Fibroblast of gingiva (primary cell): ENCODE measurements at regions not wholly inside any gene's neighbourhood (a gene's known extent, or its start where the extent isn't known, plus 50 kb on each side); places are given as distances from the start of the nearest gene placed in this dataset.
"Not testable (repeated sequence)": the region's sequence is repeated elsewhere in the genome, so short reads cannot be mapped to it uniquely, and the experiment has no call there.

Experiments
- DNase-seq: peaks from one replicate; pipeline ENCODE4 v3.0.0-alpha.2; 2011; ENCODE audit warnings: low read depth

- DNase-seq, result no peak
Observed at GRCh38 chr4:31016322-31017061, 296.3 kb downstream of the PCDH7 start.

GRCh38 chr4:31020363-31020762, 300.2 kb downstream of the PCDH7 start:
- DNase-seq, result no peak

- no peak for DNase-seq
Observed at GRCh38 chr4:31021008-31021407, 300.8 kb downstream of the PCDH7 start.

DNA sequence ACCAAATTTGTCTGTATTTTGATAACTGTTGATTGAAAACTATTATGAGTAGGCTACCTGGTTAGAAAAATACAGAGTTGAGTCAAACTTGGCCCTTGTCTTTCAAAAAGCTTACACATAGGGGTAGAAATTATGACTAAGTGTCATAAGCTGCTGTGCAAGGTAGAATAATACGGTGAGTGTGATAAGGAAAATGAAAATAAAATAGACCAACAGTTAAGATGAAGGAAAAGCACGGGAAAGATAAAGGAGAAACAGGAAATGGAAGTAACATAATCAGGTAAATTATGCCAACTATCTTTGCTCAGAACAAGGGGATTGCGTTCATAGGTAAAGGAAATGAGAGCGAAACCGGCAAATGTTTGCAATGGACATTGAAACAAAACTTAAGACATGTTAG, 302.5 kb downstream of the PCDH7 start:
- DNase-seq, result no peak

GRCh38 chr4:31023109-31023508, 302.9 kb downstream of the PCDH7 start:
- DNase-seq, result no peak

DNA sequence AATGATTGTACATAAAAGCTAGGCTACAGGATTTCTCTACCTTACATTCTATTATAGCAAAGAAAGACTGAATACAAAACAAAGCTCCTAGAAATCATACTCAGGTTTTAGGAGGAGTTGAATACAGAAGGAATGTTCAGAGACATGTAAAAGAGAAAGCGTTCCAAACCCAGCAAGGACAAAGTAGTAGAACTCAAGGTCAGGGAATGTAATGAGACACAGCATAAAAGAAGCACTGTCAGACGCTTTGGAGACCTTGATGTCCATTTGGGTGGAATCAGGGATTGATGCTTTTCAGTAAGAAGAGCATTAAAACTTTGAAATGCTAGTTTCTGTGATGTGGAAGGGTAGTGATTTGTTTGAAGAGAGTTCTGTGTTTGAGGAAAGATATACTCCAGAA, 303.6 kb downstream of the PCDH7 start:
- DNase-seq, result no peak

DNA sequence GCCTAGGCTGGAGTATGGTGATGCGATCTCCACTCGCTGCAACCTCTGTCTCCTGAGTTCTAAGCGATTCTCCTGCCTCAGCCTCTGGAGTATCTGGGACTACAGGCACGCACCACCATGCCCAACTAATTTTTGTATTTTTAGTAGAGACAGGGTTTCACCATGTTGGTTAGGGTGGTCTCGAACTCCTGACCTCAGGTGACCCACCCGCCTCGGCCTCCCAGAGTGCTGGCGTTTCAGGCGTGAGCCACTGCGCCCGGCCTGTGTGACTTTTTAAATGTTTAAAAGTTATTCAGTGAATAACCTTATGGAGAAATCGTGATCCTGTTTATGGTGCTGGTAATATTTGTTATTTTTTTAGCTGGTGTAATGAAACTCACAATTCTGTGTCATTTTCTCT, 304.6 kb downstream of the PCDH7 start:
- DNase-seq, result not testable (repeated sequence)

GRCh38 chr4:31026256-31026655, 306.1 kb downstream of the PCDH7 start:
- DNase-seq, result no peak

DNA sequence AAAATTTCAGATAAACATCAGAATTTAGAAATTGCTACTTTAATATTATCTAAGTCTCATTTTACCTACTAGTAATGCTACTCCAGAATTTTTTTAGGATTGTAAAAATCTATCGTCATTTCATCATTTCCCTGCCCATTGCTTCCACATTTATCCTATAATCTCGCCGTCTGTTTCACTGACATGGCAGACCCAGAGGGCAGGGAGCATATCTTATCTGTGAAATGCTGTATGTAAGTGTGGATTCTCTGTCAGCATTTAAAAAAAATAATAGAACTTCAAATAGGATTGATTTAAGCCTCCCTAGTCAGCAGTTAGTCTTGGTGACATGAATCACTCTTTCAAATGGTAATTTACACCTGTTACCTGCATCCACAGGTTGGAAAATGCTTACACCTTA, 314.4 kb downstream of the PCDH7 start:
- no peak for DNase-seq

DNA sequence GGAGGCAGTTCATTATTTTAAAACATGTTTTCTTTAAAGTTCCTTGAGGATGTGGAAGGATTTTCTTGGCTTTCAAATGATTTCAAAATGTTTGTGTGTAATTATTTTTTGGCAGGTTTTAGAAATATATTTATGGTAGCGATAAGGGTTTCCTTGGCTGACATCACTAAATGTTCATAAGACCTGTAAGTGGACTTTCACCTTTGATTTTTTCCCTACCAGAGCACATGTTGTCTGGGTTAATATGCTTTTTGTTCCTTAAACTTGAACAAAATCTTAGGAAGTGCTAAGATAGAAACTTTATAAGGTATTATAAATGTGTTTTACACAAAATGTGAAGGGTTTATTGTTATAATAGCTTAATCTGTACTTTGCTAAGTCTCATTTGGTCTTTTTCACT, 315.6 kb downstream of the PCDH7 start:
- DNase-seq, result no peak

- DNase-seq, result no peak
Observed at GRCh38 chr4:31037703-31038102, 317.5 kb downstream of the PCDH7 start.

DNA sequence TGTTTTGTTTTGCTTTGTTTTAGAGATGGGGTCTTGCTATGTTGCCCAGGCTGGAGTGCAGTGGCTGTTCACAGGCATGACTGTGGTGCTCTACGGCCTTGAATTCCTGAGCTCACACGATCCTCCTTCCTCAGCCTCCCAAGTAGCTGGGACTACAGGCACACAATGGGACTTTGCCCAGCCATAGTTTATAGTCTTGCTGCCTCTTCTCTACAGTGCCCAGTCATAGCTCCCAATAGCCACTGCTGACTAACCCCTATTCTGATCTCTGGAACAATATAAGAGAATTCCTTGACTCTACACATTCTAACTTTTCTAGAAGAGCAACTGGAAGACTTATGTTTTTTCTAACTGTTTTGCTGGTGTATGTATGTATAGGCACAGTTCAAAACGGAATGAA, 319.2 kb downstream of the PCDH7 start:
- DNase-seq, result no peak

DNA sequence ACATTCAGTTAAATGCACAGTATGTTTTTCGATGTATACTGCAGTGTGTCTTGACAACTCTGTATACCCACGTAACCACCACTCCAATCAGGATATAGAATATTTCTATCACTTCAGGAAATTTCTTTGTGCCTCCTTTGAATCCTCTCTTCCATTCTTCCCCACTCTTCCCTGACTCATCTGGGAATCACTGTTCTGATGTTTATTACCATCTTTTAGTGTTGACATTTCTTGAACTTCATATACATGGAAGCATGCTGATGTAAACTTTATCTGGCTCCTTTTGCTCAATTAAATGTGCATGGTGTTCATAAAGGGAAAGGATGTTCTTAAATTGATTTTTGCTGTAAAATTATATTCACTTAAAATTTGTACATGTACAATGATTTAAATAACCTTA, 319.9 kb downstream of the PCDH7 start:
- no peak for DNase-seq

DNA sequence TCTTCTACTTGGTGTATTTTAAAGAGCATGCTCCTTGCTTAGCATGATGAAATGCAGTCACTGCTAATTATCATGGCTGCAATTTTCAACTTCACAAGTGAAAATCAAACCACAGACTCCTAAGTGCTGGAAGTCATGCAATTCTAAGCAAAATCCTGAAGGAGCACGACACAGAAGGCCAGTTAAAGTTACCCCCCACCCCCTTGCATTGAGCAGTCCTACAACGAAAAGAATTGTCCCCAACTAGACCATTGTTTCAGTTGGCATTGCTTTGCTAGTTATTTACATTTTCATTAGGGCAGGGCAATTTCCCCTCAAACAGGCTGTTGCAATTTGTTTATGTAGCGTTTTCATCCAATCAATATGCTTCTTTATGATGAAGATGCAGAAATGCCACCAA, 321.2 kb downstream of the PCDH7 start:
- no peak for DNase-seq

DNA sequence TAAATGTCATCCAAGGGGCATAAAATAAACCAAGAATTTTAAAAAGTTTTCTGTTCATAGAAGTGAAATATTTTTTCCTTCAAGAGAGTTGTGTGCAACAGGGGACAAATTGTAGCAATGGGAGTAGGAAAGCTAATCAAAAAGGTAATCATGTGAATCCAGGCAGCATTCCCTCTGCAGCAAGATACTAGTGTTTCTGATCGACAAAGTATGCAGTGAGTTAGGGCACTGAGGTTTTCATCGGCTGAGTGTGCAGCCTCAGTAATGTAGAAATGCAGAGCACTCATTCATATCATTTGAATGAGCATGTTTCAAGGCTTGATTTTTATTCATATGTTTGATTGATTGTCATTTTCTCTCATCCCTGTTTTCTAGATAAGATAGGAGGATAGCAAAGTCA, 321.7 kb downstream of the PCDH7 start:
- DNase-seq, result no peak

DNA sequence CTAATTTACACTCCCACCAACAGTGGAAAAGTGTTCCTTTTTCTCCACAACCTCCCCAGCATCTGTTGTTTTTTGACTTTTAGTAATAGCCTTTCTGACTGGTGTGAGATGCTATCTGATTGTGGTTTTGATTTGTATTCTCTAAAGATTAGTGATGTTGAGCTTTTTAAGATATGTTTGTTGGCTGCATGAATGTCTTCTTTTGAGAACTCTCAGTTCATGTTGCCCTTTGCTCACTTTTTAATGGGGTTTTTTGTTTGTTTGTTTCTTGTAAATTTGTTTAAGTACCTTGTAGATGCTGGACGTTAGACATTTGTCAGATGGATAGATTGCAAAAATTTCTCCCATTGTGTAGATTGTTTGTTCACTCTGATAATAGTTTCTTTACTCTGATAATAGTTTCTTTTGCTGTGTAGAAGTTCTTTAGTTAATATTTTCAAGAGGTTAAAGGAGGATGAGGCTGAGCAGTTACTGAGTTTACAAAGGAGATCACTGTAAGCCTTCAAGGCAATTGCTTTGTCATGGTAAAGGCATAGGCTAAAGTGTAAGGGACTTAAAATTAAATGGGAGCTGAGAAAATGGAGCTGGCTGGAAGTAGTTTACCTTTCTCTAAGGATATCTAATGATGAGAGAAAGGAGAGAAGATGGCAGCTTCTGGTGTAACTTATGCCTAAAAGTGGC, 323.4 kb downstream of the PCDH7 start:
- no peak for DNase-seq

DNA sequence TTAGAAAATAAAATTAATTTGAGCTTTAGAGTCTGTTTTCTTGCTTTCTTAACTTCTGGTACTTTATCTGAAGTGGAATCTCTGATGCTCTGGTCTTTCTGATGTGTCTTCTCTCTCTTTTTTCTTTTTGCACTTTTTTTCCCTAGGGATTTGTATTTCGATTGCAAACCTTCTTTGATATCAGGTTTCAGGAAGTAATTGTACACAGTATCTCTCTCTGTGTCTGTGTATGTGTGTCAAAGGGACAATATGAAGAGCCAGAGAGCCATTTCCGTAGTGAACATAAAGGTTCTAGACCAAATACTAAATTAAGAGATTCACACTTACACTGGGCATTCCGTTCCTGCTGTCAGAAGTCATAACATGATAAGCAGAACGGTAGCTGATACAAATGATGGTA, 325.0 kb downstream of the PCDH7 start:
- DNase-seq, result no peak

DNA sequence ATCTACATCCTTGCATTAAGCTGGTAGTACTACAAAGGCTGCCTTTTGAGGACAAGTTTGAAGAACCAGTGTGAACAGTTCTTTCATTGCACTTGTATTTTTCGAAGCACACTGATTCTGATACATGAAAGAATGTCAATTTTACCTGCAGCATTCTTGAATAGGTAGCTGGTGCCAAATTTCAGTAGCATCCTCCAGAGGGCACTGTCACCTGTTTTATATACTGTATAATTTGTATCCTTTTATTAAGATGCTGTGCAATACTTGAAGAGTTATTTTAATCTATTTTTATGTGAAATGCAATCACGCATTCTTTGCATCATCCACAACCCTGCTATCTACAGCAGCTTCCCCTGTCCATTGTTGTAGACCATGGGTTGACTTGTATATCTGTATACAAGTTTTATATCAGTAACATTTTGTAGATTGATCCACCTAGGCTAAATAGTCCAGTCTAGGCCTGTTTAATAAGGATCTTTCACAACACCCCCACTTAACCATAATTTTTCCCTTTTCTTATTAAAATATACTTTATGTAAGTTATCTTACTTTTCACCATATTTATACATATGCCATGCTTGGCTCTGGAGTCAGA, 325.7 kb downstream of the PCDH7 start:
- peak; percentile 4 for DNase-seq

- DNase-seq, result no peak
Observed at GRCh38 chr4:31051151-31051550, 331.0 kb downstream of the PCDH7 start.

DNA sequence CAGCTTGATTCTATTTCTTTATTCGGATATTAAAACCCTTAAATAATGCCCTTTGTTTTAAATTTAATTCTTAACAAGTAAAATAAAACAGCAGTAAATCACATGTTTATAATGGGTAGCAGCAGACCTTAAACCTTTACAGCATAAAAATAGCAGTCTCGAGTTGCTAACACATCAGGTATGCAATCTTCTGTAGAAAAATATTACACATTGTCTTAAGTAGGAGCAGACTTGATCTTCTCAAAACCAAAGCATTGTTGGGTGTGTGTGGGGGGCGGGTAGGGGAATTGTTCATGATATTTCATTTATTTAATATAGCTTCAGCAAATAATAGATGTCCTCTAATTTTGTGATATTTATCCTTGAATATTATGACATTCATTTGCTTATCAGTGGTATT, 331.4 kb downstream of the PCDH7 start:
- no peak for DNase-seq

GRCh38 chr4:31052519-31052918, 332.4 kb downstream of the PCDH7 start:
- DNase-seq, result no peak

GRCh38 chr4:31053451-31053850, 333.3 kb downstream of the PCDH7 start:
- no peak for DNase-seq

DNA sequence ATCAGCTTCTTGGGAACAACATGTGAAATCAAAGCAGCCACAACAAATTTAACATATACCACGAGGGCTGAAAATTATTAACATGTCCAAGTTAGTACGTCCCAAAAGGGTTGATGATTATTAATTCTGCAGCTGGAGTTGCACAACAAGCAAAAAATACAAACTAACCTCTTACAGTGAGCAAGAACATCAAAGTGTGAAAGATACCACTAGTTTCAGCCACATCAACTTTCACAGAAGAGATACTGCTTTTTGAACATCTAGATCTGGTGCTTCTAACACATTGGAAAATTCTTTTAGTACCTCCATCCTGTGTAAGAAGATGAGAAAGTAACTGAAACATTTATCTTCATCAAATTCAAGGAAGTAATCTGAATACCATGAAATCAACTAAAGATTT, 334.1 kb downstream of the PCDH7 start:
- no peak for DNase-seq

DNA sequence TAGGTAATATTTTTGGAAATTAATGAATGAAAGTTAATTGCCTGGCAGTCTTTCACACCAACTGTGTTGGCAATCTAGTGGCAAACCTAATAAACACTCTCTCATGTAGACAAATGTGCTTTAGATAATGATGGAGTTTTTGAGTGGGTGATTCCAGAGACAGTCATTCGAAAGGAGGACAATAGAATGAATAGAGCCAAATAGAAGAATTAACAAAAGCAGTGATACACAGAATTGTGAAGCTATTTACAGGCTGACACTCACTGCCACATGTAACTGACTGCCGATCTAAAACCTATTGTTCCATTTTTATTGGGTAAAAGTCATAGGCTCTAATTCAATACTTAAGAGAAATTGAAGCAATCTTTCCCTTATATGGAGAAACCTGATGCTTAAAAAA, 338.5 kb downstream of the PCDH7 start:
- no peak for DNase-seq
